Stimulated activated naive CD8-positive, alpha-beta T cell treated with anti-CD3 and anti-CD28 coated beads, Interleukin-15, Interleukin-2, amounts not matched to agents 100 U/mL and 50 U/mL, for 24 hours (primary cell): ENCODE measurements at regions not wholly inside any gene's neighbourhood (a gene's known extent, or its start where the extent isn't known, plus 50 kb on each side); places are given as distances from the start of the nearest gene placed in this dataset.

Source experiments
- ATAC-seq: fragments of 150-1000 bp; cut with Tn5 transposase; one replicate; pipeline ENCODE4 v1.10.0; 2021
- DNase-seq: peaks from one replicate; pipeline ENCODE4 v3.0.0; 2021

DNA sequence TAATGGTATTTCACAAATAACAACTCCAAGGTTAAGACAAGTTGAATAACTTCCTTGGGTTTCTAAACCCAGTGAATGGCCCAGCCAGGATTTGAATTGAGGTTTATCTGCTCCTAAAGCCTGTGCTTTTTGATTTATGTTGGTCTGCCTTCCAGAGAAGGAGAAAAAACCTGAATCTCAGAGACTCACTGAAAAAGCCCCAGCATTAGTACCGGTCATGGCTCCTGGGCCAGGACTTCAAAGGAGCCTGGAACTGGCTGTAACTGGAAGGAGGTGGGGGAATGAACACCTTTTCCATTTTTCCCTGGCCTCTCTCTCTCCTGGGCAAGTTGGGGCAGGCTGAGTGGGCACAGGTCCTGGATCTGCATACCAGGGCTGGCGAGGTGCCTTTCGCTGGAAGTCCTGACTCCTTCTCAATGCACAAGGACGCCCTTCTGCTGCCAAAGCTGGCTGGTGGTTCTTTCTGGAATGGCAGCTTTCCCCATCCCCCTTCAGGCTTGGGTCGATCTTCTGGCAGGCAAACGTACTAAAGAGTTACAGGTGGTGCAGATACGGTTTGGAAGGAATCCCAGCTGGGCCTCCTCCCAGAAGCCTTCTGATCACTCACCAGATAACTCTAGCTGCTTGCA lies 268.2 kb downstream of the PTEN start:
- ATAC-seq (no peak), DNase-seq (no peak)

DNA sequence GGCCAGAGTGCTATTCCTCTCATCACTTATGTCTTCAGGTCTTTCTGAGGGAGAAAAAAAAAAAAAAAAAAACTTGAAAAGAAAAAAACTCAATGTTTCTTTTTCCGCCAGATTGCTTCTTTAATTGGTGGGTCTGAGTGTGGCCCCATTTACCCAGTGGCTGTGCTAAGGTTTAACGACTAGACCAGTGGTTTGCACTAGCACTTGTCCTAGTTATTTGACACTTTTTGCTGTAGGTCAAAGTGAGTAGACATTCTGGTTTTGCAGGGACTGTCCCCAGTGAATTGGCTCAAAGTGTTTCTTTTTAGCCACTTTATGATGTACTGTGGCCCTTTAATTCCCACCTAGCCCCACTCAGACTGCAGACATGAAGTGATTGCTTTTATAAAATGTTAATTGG lies 273.3 kb downstream of the PTEN start:
- ATAC-seq, result no peak
- DNase-seq, result no peak

DNA sequence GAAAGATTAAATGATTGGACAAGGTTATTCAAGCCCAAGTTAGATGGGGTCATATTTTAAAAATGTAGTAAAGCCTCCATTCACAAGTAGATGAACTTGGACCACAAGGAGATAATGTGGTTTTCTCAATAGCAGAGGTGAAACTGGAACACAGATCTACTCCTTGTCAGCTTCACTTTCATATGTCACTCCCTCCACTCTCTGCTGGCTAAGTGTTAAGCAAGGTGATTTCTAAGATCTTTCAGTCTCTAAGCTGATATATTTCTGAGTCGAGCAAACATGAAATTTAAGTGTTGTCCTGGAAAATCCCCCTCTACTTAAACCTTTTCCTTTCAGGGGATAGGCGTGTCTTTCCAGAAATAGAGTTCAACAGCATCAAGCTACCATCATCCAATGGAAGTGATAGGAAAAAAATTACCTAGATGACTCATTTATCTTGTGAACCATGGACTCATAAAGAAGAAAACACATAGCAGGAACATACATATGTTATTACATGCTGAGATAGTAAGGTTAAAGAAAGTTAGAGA lies 275.0 kb downstream of the PTEN start:
- peak; percentile 93 for ATAC-seq
- DNase-seq, result no peak

DNA sequence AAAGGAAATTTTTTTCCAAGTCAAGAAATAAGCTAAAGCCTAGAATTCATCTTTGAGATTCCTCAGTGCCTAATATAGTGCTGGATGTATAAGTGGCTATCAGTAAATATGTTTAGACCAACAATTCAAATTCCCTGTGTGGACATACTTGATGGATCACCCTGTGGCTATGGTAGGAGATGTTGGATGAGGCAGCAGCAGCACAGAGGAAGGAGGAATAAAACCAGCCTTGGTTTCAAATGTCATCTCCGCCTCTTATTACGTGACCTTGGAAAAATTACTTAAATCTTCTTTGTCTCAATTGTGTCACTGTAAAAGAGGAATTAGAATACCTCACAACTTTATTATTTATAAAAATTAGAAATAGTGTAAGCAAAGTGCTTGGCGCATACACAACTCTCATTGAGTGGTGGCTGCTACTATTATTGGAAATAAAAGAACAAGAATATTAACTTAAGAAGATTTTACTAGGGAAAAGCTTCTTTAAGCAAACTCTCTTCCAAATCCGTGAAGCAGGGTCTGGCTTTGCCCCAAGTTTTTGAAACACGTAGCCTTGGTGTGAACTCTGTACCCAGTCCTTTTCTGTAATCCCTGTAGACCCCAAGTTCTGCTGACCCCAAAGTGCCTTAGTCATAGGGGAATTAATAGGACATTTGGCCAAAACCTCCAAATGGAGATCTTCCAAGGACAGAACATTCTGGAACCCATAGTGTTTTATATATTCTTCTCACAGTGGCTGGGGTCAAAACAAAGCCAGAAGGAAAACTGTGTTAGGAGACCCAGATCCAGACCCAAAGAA lies 283.8 kb downstream of the PTEN start:
- DNase-seq (no peak), ATAC-seq (no peak)

DNA sequence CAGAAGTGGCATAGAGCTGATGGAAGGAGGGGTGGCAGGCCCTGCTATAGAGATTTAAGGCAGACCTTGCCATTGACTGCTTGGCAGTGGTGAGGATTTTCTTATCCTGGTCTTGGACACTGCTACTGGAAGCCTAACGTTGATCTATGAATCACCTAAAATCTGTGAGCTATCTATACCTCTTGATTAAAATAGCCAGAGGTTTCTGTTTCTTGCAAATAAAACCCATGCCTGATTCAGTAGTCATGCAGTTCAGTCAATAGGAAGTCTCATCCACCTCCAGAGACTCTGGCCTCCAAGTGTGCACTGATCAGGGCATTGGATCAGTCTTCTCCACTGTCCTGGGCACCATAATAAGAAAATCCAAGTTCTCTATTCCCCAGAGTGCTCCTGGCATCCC lies 286.5 kb downstream of the PTEN start:
- no peak for DNase-seq
- ATAC-seq, result no peak

DNA sequence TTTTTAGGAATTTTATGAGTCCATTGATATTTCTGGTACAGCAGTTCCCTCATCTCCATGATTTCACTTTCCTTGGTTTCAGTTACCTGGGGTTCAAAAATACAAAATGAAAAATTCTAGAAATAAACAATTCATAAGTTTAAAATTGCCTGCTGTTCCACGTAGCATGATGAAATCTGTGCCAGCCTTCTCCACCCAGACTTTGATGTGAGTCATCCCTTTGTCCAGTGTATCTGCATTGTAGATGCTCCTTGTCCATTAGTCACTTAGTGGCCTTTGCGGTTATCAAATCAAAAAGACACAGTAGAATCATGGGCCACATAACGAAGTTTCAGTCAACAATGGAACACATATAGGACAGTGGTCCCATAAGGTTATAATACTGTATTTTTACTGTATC lies 286.9 kb downstream of the PTEN start:
- DNase-seq (no peak), ATAC-seq (no peak)

DNA sequence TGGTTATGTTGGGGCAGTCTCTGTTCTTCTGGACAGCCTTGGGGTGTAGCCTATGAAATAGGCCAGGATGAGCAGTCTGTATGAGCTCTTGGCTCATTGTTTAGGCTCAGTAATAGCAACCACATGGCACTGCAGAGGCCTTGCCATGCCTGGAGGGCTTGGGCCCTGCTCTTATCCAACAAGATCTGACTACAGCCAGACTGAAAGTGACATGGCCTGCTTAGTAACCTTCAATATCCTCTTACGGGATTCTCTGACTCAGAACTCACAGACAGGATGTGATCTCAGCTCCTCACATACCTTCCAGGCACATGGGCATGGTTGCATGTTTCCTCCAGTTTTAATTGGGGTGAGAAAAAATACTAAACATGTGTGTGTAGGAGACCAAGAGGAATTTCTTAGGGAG lies 289.3 kb downstream of the PTEN start:
- peak; percentile 99 for ATAC-seq
- DNase-seq, result peak; percentile 48

DNA sequence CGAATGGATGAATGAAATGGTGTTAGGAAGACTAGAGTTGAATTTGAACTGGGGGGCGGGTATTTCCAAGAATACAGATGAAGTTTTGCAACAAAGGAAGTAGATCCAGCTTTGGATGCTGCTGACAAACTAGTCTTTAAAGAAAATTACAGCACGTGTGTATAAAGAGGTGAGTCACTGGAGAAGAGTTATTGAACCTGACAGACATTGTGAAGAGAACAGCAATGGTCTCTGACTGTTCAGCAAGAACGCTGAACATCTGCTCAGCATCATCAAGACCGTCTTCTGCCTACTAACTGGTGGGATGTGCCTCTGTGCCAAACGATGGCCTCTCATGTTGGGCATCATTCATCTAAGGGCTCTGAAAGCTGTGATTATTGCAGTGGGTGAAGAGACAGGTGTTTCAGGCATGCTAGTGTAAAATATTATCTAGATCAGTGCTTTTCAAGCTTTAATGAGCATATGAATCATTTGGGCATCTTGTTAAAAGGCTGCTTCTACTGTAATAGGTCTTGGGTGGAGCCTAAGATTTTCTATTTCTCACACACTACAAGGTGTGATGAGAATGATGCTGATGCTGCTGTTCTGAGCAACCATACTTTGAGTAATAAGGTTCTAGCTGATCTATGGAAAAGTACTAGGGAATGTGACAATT lies 291.3 kb downstream of the PTEN start:
- ATAC-seq (no peak), DNase-seq (no peak)

DNA sequence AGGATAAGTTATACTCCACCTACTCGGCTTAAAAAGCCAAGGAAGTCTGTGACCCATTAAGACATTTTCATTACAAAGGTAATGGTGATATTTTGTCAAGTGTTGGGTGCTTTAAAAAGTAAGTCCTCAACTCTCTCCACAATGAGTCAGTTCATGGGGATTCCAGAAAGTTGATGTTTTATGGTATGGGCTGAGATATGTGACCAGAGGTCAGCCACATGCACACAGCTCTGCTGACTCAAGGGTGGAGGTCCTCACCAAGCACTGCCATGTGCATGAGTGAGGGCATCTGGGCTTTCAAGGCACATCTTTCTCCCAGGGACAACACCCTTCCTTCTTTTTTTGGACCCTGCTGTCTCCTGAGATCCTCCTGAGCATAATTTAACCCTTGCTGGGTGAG lies 292.9 kb downstream of the PTEN start:
- DNase-seq, result no peak
- no peak for ATAC-seq

DNA sequence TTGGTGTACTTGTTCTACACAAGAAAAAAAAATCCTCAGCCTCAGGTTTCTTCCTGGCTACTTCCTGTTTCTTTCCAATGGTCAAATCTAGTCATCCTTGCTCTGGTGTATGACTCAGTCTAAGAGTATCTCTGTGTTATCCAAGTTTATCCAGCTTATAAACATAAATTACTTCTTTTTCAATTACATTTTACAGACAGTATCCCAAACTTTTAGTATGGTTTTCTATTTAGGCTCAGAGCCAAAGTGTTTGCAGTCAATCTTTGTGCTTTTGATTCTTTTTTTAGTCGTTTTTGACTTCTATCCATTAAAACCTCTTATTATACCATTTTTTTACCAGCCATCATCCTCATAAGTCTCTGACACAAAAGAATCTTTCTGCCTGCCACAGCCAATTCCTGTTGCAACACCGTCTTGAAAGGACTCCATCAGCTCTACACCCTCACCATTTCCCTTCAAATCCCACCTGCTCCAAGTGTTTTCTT lies 294.6 kb downstream of the PTEN start:
- no peak for ATAC-seq
- DNase-seq, result no peak

DNA sequence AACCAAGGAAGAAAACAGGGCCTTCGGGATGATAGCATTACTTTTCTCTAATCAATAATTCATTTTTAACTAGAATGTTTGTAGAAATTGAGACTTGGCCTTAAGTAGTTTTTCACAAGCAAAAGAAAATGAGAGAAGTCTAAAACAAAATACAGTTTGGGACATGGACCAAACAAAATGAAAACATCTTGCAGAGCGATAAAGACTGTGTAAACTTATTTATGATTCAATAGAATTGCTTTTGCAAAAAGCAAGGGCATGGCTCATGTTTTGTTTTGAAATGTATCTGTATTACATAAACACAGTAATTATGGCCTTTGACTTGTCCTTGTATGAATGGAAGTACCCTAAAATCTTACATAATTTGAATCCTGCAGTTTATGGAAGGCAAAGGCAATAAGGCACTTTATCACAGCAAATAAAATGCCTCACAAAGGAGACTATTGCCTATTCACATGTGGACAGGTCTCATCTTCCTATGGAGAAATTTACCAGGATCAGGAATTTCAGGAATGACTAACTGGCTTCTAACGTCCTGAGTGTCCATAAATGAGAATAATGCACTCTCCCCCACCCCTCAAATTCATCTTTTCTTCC lies 295.2 kb downstream of the PTEN start:
- ATAC-seq (no peak), DNase-seq (no peak)

DNA sequence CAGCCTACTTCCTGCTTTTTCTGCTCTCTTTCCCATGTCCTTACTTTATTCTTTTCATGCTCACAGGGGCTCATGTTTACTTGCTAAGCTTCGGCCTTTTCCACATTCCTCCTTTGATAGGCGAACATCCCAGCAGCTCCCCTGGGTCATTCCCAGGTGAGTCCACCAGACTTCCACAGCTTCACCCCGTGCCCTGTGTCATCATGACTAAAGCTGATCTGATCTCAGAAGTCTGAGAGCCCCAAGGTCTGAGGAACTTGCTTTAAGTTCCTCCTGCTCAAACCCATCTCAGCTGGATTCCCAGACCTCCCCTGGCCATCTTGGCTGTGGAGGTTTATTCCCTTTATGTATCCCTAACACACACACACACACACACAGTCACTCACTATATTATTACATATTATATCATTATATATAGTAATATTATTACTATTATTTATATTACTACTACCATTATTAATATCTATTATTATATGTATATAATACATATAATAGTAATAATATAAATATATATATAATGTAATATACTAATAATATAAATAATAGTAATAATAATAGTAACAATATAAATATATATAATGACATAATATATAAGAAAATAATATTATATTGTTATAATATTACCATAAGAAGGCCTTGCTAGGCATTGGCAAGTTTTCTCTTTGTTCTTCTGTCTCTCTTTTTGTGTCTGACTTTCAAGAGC lies 295.9 kb downstream of the PTEN start:
- ATAC-seq (no peak), DNase-seq (no peak)

DNA sequence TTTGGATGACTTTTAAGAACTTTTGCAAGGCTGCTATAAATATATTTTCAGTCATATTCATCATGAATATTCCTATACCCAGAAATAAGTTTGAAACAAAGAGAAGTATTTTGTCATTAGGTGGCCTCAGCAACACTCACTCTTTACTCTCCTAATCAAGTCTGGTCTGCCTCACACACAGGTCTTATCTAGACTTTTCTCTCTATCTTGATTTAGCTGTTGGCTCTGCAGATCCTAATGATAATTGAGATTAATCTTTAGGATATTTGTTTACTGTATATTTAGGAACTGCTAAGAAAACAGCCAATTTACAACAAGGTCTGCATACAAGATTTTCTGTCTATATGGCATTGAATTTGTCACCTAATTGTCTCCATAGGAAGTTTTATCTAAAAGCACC lies 297.6 kb downstream of the PTEN start:
- ATAC-seq (no peak), DNase-seq (no peak)

DNA sequence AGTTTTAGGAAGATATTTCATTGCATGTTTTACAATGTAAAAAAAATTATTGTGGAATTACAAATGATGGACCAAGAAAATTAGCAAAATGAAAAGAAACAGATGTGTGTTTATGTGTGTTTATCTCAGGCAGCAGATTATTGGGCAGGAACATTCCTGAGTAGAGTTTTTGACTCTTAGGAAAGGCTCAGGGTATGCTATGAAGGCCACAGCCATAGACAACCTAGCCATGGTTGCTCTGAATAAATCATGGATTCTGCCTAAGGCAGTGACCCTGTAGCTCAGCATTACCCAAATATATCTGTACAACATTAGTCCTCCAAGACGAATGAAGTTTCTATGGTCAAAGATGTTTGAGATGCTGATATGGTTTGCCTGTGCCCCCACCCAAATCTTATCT lies 298.3 kb downstream of the PTEN start:
- DNase-seq (no peak), ATAC-seq (no peak)

DNA sequence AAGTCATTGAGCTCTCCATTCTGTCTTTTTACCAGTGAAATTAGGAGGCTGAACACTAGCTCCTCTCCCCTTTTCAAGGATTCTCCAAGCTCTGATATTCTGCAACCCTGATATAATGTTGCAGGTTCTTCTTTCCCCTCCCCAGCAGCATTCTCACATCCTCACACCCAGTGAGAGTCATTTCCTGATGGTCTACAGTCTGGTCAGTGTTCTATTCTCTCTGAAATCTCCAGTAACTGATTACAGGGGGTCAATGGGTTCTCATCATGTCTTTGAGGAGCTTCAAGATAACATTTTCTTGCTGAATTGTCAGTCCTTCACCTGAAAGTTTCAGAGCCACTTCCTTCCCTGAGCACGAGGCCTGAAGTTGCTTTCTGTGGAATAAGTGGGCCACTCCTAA lies 299.4 kb downstream of the PTEN start:
- ATAC-seq (no peak), DNase-seq (no peak)

DNA sequence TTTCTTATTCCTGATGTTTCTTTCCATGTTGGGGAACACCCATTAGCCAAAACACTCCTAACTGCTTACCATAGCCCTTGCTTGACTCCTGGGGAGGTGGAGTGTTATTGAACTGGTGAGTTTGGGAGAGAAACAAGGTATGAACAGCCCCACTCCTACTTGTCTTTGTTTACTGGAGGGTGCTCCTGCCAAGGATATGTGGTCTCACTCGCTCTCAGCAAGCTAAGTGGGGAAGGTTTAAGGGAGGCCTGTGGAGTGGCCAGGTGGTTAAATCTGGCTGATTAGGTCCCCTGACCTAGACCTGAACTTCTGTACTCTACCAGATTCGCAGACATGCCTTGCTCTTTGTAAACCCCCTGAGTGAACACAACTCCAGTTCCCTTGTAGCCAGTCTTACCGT lies 300.1 kb downstream of the PTEN start:
- ATAC-seq (no peak), DNase-seq (no peak)

DNA sequence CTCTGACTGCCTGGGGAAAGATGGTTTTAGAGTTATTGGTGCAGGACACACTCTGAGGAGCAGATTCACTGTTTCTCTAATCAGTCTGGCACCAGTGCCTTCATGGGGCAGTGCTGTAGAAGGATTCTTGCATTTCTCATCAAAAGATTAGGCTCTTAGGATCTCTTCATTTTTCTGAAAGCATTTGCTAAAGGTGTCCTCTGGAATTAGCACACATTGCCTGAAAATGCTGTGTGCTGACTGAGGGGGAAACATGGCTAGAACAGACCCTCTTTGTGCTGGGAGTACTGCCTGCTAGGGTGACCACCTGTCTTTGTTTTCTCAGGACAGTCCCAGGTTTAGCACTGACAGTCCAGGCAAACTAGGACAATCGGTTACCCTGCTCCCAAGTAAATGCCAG lies 301.0 kb downstream of the PTEN start:
- no peak for DNase-seq
- no peak for ATAC-seq

DNA sequence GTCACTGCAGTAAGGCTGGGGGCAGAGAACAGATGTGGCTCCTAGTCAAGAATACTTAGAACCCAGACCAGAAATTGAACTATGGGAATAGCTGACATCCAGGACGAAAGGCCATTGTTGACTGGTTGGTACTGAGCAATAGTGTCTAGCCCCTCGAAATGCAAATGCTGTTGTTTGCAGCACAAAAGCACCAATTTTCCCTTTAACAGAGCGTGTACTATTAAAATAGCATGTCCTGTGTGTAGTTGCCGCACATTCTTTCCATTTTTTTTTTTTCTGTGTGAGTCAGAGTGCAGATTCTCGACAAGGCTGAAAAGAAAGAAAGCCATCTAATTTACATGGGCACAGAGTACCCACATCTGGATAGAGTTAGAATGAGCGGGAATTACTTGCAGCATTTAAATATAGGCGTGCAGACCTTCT lies 302.4 kb downstream of the PTEN start:
- ATAC-seq (no peak), DNase-seq (no peak)

DNA sequence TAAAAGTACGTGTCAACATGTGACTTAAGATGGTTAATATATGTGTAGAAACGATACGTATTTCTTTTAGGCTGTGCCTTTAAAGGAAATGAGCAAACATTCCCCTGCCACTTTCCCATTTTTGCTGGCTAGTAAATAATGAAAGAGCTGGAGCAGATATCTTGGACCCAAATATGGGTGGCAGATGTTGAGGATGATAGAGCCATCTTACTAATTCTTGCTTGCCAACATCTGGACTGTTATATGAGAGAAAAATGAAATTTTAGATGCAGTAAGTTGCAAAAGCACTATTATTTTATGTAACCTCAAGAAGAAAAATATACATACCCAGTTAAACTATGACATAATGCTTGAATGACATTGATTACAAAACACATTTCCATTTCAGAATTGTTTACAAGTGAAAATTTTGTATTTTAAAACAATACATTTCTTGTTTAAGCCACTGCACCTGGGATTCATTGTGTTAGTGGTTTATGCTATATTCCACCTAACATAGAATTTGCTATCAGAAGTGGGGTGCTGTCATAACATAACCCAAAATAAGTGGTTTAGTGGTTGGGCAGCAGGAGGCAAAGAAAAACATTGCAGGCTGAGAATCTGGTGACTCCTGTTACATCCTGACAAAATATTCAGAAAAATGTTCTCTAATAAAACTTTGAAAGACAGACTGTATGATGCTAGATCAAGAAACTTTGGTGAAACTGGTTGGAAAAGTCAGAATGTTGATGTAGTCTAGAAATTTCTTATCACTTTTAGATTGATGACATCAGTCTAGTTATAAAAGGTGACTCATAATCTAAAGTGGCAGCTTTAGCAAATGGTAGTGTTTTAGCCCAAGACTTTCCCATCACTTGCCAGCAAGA lies 305.0 kb downstream of the PTEN start:
- DNase-seq, result no peak
- ATAC-seq, result no peak

DNA sequence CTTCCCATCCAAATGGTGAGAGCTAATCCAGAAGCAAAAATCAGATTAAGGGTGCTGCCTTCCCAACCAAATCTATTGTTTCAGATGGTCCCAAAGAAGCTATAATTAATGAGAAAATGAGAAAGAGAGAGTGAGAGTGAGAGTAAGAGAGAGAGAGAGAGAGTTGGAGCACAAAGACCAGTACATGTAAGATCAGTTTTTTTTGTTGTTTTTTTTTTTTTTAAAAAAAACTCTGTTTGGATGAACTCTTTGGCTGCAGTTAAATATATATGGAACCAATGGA lies 305.6 kb downstream of the PTEN start:
- DNase-seq (no peak), ATAC-seq (no peak)

DNA sequence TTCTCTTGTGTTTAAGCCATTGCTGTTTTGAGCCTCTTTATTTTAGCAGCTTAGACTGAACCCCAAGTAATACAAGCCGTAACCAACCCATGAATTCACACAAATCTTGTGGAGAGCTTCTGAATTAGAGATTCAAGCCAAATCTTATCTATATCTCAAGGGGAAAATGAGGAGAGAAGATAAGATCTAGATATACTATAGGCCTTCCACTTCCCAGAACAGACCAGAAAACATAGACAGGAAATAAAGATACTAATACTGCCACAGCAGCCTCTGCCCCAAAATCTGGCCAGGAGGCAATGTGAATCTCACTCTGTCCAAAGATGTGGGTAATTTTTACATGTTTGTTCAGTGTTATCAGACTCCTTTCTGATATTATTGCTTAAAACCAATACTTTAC lies 307.2 kb downstream of the PTEN start:
- ATAC-seq (no peak), DNase-seq (no peak)
